GM21528 (cell line): ENCODE measurements at regions not wholly inside any gene's neighbourhood (a gene's known extent, or its start where the extent isn't known, plus 50 kb on each side); places are given as distances from the start of the nearest gene placed in this dataset.

Experiments
- ATAC-seq: cut with Tn5 transposase; IDR thresholded peaks from one replicate; pipeline ENCODE4 v1.9.1; 2021; ENCODE audit warnings: mild to moderate bottlenecking, moderate library complexity; ENCODE audit not compliant: unreplicated experiment, low FRiP score

DNA sequence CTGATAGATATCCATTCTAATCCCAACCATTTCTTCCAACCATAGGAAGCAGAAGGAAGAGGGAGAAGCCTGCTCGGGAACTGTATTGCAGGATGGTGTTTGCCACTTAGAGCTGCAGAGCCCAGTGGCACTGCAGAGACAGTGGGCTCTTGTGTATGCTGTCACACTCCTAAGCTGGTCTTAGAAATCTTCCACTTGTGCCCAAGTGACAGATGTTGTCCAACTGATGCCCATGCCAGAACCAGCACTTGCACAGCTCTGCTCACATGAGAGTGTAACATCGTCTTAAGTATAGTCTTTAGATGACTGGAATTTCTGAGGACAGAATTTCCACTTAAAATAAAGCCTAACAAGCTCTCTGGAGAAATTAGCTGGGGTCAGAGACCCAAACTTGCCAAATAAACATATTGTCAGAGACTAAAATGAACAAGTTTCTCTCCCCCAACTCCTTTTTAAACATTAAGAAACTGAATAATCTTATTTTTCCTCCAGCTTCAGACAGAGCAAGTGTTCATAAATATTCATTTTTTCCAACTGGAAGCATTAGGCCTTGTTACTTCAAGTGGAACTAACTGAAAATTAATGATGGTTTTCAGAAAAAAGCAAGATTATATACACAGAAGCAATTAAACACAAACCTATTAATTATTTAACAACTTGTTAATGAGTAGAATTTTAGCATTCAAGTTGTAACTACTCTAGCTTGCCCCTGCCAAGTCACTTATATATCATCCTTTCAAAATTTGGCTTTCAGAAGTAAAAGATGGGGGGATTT, 577.3 kb downstream of the AJAP1 start:
- no peak for ATAC-seq

DNA sequence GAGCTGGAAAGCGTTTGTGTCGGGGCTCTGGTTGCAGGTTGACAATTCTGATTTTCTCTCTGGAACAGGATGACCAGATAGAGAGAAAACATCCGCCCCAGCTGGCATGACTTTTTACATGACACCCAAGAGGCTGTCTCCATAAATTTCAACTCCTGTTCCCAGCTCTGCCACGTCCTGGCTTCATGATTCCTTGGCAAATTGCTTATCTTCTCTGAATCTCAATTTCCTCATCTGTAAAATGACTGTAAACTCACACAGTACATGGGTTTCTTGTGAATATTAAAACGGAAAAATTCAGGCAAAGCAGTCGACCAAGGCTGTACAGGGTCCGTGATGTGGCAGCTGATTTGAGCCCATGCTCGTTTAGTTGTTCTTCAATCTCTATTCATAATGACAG, 572.7 kb downstream of the AJAP1 start:
- ATAC-seq = no peak

DNA sequence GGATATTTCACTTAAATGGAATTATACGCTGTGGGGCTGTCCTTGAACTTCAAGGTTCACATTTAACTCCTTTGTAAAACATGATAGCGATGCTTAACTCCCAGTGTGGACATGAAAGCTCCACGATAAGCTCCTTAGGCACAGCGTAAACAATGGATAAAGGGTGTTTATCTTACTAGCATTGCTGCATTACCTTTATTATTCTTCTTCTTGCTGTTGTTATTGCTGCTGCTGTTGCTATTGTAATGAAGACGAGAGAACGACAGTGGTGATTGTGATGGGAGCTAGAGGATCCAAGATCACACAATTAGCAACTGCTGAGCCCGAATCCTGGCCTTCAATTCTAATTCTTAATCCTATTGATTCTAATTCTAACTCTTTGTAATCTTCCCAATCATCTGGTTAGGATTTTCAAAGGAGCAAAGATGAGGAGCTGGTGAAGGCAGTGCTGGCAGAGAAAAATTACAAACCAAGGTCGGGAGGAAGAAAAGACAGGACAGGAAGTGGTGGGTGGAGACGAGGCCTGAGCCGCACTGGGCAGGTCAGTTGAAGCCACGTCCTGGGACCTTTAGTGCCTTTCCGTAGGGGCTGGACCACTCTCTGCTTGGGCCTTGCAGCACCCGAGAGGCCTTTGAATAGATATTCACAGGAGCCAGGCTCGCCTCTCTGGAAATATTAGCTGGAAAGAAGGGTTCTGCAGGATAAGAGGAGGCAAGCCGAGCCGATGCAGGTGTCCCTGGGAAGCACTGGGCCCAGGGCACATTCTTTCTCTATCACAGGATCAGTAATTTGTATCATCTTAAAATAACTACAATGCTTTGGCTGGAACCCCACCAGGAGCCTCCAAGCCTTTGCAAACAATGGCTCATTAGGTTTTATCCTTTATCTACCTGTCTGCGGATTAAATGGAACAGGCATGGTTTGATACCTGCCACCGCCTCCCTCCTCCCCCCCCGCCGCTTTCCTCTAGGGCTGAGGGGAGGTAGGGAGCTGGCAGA, 571.6 kb downstream of the AJAP1 start:
- no peak for ATAC-seq

DNA sequence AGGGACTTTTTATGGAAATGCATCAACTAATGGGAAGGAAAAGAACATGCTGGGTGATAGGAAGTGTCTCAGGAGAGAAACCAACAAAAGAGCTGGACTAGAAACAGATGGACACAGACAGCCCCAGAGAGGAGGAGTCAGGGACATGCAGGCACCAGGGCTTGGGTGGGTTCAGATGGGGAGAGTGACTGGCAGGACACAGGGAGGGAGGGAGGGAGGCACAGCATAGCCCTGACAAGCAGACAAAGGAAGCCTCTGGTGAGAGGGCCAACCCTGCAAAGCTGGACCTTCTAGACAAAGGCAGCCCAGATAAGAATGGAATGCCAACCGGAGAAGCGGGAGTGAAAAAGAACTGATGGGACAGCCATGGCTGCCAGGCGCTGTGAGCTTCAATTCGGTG, 568.8 kb downstream of the AJAP1 start:
- no peak for ATAC-seq

DNA sequence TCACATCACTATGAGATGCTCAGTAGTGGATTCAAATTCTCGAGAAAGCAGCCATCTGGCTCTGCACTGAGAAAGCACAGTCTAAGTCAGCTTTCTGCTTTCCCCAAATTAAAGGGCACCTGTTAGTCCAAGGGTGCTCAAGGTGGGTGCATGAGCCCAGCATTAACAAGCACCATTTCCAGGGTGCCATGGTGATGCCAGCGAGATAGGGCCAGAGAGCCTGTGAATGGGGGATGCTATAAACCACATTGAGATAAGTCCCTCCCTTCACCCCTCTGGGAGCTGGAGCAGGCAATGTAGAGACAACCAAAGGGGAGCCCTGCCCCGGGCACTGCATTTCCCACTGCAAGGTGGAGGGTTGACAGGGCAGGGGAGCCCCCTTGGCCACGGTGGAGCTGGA, 568.2 kb downstream of the AJAP1 start:
- ATAC-seq = no peak

DNA sequence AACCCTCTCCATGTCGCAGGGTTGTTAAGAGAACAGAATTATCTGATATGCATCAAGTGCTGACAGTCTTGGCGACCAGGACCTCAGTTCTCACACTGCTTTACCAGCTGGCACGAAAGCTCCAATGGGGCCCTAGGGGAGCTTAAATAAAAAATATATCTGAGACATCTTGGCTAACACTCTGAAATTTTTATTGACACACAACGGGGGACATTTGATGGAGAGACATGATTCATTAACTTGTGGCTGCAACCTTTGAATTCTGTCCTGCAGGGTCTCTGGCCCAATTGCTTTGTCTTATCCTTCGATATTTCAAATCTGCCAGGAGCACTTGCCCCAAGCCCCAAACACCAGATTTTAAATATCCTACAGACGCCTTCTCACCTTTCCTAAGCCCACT, 567.0 kb downstream of the AJAP1 start:
- no peak for ATAC-seq

DNA sequence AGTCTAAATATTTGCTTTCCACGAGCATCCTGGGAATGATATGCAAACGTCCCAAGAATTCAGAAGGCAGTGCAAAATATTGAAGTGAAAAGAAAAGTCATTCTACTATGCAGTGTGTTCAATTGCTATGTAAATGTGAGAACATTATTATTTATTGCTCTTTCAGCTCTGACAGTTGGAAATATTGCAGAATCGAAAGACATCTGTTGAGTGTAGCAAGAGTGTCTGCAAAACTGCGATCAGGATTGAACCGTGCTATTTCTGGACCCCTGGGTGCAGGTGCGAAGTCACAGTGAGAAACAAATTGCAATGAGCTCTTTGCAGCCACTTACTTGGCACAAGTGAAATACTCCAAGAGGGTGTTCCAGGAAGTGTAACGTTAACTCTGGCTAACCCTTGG, 566.4 kb downstream of the AJAP1 start:
- no peak for ATAC-seq

DNA sequence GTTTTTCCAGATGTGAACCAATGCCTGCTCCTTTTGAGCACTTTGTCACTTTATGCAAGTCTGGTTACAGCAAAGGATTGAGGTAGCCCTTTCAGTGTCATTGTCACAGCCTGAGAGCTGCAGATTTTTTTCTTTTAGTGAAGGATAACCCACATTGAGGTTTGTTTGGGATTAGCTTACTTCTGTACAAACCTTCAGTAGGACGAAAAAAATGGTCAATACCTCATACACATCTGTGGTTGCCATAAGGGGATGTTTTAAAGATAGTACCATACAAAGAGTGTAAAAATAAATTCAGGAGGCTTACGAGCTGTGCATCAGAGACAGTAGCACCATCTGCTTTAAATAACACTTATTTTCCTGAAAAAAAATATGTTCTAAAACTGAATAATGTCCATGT, 566.0 kb downstream of the AJAP1 start:
- ATAC-seq = no peak

DNA sequence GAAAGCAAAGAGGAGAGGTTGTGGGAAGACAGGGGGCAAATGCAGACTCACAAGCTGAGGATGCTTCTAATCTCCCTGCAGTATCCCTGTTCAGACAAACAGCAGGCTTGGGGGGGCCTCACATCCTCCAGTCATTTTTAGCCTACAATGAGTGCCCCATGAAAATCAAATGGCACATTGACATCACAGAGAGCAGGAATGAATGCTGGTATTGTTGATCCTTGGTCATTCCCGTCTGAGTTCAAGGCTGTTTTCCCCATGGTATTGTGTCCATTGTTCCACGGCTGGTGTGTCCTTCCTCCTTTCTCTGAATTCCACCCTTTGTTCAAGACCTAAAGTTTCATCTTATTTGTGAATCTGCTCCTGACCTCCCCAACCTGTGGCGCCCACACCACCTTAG, 545.6 kb downstream of the AJAP1 start:
- ATAC-seq = no peak

DNA sequence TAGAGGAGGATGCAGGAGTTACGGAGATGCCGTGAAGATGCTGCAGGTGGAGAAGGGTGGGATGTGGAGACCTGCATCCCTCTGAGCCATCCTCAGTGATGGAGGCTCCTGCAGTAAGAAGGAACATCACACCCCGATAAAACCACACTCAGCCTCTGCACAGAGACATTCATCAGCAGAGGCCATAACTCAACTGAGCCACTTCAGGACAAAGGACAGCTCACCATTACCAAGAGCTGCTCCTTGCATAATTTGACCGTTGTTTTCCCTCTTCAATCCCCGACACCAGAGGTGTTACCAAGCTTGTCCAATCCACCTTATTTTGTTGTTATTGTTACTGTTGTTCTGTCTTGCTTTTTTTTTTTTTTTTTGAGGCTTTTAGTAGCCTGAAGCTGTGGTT, 543.9 kb downstream of the AJAP1 start:
- no peak for ATAC-seq

DNA sequence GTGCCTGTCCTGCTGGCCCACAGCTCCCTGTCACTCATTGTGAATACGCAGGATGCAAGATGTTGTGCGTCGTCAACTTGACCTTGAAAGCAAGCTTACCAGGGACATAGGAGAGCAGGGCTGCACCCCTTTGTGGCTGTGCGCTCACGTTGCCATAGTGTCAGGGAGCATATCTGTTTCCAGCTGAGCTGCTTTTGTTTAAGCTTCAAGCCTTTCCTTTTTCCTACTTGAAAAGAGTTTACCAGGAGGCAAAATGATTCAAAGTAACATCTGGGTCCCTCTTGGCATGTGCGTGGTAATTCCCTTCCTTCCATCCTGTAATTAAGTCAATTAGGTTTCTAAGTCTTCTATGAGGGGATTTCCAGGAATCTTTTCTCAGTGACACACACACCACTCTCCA, 537.1 kb downstream of the AJAP1 start:
- ATAC-seq = no peak

DNA sequence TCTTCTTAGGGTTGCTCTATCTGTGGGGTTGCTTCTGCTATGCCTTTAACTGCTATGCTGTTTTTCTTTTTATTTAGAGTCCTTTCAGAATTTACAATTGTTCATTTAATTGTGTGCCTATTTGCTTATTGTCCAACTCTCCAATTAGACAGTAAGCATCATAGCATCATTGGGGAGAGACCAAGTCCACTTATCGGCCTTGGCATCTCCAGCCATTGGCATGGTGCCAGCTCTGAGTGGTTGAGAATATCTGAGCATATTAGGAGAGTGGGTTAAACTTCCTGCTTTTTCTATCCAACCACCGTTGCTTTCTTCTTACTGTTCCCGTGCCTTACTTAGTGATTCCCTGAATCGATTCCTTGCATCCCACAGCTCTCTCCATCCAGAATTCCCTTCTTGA, 535.0 kb downstream of the AJAP1 start:
- no peak for ATAC-seq

DNA sequence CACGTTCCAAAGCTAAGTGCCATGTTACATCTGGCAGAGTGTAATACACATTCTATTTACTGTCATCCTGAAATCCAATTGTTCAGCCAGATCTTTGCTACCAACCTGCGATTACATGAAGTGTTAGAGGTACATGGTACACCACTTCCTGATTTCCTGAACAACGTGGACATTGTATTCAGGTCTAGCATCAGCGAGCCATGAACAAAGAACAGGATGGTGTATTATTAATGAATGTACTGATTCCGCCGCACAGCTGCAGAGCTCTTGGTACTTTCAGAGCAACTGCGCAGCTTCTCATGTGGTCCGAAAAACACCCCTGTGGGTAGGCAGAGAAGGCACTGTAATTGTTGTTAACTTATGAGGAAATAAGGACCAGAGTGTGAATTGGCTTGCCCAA, 511.4 kb downstream of the AJAP1 start:
- no peak for ATAC-seq

DNA sequence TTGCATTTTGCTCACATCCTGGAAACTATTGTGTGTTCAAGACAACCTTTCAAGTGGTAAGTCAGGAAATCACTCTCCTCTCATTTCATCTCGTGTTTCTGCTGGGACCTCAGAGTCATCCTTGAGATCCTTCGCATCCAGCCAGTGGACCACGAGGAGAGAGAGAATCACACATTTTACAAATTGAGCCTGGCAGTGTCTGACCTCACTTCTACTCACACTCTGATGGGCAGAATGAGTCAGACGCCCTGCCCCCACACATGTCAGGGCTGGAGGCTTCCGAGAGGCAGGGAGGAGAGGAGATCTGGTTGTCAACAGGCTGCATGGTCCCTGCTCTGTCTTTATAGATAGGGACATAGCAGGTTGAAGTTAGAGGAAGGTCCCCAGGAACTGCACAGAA, 509.7 kb downstream of the AJAP1 start:
- ATAC-seq = no peak

DNA sequence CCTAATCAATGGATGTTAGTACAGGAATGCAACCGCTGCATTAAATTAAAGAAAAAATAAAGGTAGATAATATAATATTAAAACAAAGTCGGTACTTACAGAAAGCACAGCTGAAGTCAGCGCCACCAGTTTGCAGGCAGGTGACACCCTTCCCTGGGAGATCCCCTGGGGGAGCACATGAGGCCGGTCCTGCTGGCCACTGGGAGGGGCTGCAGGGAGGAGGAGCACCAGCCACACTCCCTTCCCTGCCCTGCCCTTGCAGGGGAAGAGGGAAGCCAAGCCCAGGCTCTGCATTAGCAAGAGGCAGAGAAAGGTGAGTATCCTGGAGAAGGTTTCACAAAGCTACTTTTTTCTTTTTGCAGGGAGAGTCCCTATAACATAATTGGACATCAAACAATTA, 507.0 kb downstream of the AJAP1 start:
- no peak for ATAC-seq

DNA sequence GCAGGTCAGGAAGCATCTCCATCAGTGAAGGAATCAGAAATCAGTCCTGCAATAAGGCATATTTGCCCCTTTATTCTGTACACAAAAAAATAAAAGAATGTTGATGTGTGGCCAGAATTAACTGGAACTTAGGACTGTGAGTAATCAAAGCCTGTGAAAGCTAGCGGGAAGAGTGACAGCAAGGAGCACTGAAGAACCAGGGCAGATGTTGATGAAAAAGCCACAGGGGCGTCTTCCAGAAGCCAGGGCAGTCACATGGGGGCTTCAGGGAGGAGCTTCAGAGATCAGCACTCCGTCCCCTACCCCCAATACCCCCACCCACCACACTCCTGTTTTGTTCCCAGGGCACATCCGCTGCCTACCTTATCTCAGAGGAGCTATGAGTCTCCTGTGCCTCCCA, 502.8 kb downstream of the AJAP1 start:
- ATAC-seq = no peak

DNA sequence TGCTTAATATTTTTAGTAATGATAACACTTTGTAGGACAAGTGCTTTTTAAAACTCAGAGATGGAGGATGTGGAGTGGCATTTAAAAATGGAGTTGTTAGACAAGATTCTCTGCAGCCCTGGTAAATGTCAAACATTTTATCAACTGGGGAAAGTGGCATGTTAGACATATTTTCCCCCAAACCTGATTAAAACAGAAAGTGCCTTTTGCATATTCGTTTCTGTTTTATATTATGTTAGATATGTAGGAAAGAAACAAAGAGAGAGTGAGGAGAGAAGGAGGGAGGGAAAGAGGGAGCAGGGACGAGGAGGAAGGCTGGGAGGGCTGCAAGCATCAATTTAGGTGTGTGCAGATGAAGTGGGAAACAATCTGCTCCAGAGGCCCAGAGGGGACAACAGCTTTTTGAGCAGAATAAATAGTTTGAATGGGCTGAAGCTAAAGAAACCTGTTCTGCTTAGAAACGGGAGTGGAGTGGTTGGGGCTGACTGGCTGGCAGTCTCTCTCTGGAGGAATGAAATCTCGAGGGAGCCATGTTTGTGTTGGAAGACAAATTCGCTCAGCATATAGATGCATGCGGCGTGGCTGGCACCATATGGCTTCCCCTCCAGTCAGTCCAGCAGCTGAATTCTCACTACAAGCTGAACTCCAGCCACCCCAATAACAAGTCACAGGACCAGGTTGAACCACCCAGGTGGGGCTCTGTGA, 502.2 kb downstream of the AJAP1 start:
- no peak for ATAC-seq

DNA sequence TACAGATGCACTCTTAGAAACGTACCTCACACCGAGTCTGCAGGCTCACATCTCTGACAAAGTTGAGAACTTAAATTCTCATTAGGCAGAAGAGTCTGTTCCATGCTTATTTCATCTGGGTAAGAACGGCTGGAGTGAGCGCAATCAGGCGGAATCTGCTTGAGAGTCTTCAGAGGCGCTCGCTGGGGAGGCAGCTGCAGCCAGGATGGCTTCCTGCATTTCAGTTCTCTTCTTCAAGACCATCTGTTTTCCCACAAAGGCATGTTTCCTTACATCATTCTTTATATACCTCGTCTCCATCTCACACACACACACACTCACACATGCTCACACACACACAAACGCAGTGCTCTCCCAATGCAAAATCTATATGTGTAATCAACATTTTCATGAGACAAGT, 497.1 kb downstream of the AJAP1 start:
- no peak for ATAC-seq

DNA sequence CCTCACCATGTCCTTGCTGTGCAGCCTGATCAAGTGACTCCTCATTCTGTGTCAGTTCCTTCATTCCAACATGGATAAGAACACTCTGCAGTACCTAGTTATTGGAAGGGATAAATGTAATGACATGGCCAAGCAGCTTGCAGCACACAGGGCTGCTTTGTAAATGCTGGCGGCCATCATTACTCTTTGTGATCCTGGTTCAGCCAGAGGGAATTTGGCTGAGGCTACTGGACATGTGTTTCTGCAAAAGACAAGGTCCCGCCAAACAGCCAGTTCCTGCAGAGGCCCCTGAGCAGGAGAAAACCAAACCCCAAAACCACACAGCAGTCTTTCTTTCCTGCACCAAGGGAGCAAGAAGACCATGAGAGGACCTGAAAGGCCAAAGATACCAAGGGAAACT, 495.8 kb downstream of the AJAP1 start:
- ATAC-seq = no peak

DNA sequence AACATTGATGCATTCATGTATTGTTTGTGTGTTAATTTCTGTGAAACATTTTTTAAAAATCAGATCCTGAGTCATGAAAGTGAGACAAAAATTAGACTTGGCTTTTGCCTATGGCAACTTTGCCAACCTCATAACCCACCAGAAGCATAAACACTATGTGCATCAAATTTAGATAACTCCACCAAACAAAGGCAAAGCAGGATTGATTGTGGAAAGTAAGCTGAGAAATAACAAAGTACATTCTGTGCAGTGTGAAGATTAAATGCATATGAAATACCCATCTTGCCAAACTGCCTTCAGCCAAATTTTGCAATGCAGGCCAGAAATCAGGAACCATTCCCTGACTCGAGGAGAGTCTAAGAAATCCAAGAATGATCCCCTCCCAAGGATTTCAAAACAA, 493.4 kb downstream of the AJAP1 start:
- ATAC-seq = no peak

DNA sequence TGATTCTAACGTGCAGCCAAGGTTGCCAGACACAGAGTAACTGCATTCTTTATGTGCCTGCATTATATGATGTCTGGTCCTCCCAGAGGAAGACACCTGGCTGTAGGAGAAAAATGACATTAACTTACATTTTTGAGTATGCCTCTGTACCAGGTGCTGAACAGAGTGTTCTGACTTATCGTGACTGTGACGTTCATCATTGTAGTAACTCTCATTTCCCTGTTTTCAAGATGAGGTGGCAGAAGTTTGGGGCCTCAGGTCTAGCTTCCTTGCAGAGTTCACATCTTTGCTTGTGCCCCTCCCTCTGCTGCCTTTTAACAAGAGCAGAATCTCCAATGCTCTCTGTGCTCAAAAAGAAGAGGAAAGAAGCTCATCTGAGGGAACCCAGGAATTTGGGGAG, 488.0 kb downstream of the AJAP1 start:
- no peak for ATAC-seq
